ENCODE measurements at regions not wholly inside any gene's neighbourhood (a gene's known extent, or its start where the extent isn't known, plus 50 kb on each side); places are given as distances from the start of the nearest gene placed in this dataset.
"Not testable (repeated sequence)": the region's sequence is repeated elsewhere in the genome, so short reads cannot be mapped to it uniquely, and the experiment has no call there.

DNA sequence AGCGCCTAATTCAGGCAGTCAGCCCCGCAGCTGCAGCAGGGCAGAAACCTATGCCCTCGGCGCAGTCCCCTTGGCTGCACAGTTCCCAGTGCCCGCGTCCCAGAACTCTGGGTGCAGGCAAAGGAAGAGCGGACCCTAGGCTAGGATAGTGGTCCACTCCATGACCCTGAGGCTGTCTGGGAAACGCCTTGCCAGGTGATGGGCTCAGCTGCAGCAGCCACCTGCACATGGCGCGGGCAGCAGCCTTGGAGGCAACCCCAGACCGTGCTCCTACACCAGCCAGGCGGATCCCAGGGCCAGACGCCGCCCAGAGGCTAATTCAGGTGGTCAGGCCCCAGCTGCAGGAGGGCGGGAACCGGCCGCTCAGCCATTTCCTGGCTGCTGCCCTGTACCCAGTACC, 83.0 kb downstream of the POTEC start:
- not testable (repeated sequence) for H3K4me3 ChIP-seq (ENCODE audit: low read length); H3K36me3 ChIP-seq (replicated peaks; ENCODE audit: insufficient read depth, low read length); H3F3A ChIP-seq (ENCODE audit: insufficient read depth, low read length); H3K27me3 ChIP-seq (replicated peaks; ENCODE audit: insufficient read depth, low read length); H3K4me2 ChIP-seq (ENCODE audit: low read depth, low read length); H3K9ac ChIP-seq (ENCODE audit: low read length); H3K27ac ChIP-seq (ENCODE audit: low read length); H3K9me3 ChIP-seq (replicated peaks; ENCODE audit: insufficient read depth, low read length); DNase-seq; H4K20me1 ChIP-seq (ENCODE audit: insufficient read depth, low read length); H3K9me2 ChIP-seq (replicated peaks; ENCODE audit: insufficient read depth, low read length); H3K79me2 ChIP-seq (ENCODE audit: low read length); H3K4me1 ChIP-seq (ENCODE audit: low read length); H2AFZ ChIP-seq (ENCODE audit: low read length)

DNA sequence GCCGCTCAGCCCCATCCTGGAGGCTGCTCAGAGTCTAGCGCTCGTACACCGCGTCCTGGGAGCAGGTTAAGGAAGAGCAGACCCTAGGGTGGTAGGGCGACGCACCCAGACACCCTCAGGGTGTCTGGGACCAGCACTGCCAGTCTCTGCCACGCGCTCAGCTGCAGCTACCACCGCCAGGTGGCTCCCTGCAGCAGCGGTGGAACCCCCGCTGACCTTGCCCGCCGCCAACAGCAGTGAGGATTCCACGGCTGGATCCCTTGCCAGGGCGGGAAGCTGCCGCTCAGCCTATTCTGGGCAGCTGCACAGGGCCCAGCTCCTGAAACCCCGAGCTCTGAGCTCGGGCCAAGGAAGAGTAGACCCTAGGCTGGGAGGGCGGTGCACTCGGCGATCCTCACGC, 83.6 kb downstream of the POTEC start:
- H3K27me3 ChIP-seq (replicated peaks; ENCODE audit: insufficient read depth, low read length); H3K9me3 ChIP-seq (replicated peaks; ENCODE audit: insufficient read depth, low read length); H4K20me1 ChIP-seq (ENCODE audit: insufficient read depth, low read length); H3K4me2 ChIP-seq (ENCODE audit: low read depth, low read length); H3K9ac ChIP-seq (ENCODE audit: low read length); H3F3A ChIP-seq (ENCODE audit: insufficient read depth, low read length); DNase-seq; H3K9me2 ChIP-seq (replicated peaks; ENCODE audit: insufficient read depth, low read length); H3K27ac ChIP-seq (ENCODE audit: low read length); H3K79me2 ChIP-seq (ENCODE audit: low read length); H3K4me3 ChIP-seq (ENCODE audit: low read length); H2AFZ ChIP-seq (ENCODE audit: low read length); H3K4me1 ChIP-seq (ENCODE audit: low read length); H3K36me3 ChIP-seq (replicated peaks; ENCODE audit: insufficient read depth, low read length): not testable (repeated sequence)

DNA sequence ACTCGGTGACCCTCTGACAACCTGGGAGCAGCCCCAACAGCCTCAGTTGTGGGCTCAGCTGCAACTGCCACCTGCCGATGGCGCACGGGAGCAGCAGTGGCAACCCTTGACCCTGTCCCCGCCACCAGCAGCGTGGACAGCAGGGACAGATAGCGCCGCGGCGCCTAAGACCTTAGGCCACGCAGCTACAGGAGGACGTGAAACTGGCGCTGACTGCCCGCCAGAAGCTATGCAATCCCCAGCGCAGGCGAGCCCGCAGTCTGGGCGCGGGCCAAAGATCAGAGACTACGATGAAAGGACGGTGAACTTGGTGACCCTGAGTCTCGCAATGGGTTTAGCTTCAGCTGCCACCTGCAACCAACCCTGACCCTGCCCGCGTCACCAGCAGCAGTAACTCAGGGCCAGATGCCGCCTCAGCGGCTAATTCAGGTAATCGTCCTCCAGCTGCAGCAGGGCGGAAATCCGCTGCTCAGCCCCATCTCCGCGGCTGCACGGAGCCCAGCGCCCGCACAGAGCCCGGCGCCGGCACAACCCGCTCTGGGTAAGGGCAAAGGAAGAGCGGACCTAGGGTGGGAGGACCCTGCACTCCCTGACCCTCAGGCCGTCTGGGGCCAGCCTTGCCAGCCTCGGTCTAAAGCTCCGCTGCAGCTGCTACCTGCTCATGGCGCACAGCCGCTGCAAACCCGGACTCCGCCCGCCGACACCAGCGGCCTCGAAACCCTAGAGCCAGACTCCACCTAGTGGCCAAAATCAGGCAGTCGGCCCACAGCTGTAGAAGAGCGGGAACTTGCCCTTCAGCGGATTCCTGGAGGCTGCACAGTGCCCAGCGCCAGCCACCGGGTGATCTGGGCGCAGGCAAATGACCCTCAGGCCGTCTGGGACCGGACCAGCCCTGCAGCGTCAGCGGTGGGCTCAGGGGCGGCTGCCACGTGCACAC, 85.1 kb downstream of the POTEC start:
- not testable (repeated sequence) for H3K9ac ChIP-seq (ENCODE audit: low read length); H3K4me1 ChIP-seq (ENCODE audit: low read length); H3K4me3 ChIP-seq (ENCODE audit: low read length); H2AFZ ChIP-seq (ENCODE audit: low read length); H3K27ac ChIP-seq (ENCODE audit: low read length); H3K36me3 ChIP-seq (replicated peaks; ENCODE audit: insufficient read depth, low read length); H4K20me1 ChIP-seq (ENCODE audit: insufficient read depth, low read length); H3K27me3 ChIP-seq (replicated peaks; ENCODE audit: insufficient read depth, low read length); H3K9me2 ChIP-seq (replicated peaks; ENCODE audit: insufficient read depth, low read length); H3K79me2 ChIP-seq (ENCODE audit: low read length); H3F3A ChIP-seq (ENCODE audit: insufficient read depth, low read length); H3K9me3 ChIP-seq (replicated peaks; ENCODE audit: insufficient read depth, low read length)
- H3K4me2 ChIP-seq (ENCODE audit: low read depth, low read length) = 0 out of 2 replicates have a peak overlapping the region, but pooled peaks have one; percentile 34
- TF ChIP-seq, protein P1, sequence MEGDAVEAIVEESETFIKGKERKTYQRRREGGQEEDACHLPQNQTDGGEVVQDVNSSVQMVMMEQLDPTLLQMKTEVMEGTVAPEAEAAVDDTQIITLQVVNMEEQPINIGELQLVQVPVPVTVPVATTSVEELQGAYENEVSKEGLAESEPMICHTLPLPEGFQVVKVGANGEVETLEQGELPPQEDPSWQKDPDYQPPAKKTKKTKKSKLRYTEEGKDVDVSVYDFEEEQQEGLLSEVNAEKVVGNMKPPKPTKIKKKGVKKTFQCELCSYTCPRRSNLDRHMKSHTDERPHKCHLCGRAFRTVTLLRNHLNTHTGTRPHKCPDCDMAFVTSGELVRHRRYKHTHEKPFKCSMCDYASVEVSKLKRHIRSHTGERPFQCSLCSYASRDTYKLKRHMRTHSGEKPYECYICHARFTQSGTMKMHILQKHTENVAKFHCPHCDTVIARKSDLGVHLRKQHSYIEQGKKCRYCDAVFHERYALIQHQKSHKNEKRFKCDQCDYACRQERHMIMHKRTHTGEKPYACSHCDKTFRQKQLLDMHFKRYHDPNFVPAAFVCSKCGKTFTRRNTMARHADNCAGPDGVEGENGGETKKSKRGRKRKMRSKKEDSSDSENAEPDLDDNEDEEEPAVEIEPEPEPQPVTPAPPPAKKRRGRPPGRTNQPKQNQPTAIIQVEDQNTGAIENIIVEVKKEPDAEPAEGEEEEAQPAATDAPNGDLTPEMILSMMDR (IDR thresholded peaks at IDR 0.05; ENCODE audit: low read length) = peak; percentile 27
- peak; percentile 50 for DNase-seq

- not testable (repeated sequence) for H3F3A ChIP-seq (ENCODE audit: insufficient read depth, low read length); H4K20me1 ChIP-seq (ENCODE audit: insufficient read depth, low read length); H3K9ac ChIP-seq (ENCODE audit: low read length); H3K27me3 ChIP-seq (replicated peaks; ENCODE audit: insufficient read depth, low read length); H3K27ac ChIP-seq (ENCODE audit: low read length); H3K9me2 ChIP-seq (replicated peaks; ENCODE audit: insufficient read depth, low read length); DNase-seq; H3K4me2 ChIP-seq (ENCODE audit: low read depth, low read length); H3K4me3 ChIP-seq (ENCODE audit: low read length); H3K36me3 ChIP-seq (replicated peaks; ENCODE audit: insufficient read depth, low read length); H2AFZ ChIP-seq (ENCODE audit: low read length); H3K4me1 ChIP-seq (ENCODE audit: low read length); H3K79me2 ChIP-seq (ENCODE audit: low read length); H3K9me3 ChIP-seq (replicated peaks; ENCODE audit: insufficient read depth, low read length)
Observed at GRCh38 chr18:14450637-14451009, 92.8 kb downstream of the POTEC start.

GRCh38 chr18:14449995-14450636, 93.3 kb downstream of the POTEC start:
- not testable (repeated sequence) for H2AFZ ChIP-seq (ENCODE audit: low read length); H3K4me2 ChIP-seq (ENCODE audit: low read depth, low read length); H3K36me3 ChIP-seq (replicated peaks; ENCODE audit: insufficient read depth, low read length); H3K9ac ChIP-seq (ENCODE audit: low read length); H3K4me3 ChIP-seq (ENCODE audit: low read length); H3K27me3 ChIP-seq (replicated peaks; ENCODE audit: insufficient read depth, low read length); H3K27ac ChIP-seq (ENCODE audit: low read length); H3K4me1 ChIP-seq (ENCODE audit: low read length); DNase-seq; H4K20me1 ChIP-seq (ENCODE audit: insufficient read depth, low read length); H3K9me3 ChIP-seq (replicated peaks; ENCODE audit: insufficient read depth, low read length); H3K79me2 ChIP-seq (ENCODE audit: low read length); H3K9me2 ChIP-seq (replicated peaks; ENCODE audit: insufficient read depth, low read length); H3F3A ChIP-seq (ENCODE audit: insufficient read depth, low read length)

DNA sequence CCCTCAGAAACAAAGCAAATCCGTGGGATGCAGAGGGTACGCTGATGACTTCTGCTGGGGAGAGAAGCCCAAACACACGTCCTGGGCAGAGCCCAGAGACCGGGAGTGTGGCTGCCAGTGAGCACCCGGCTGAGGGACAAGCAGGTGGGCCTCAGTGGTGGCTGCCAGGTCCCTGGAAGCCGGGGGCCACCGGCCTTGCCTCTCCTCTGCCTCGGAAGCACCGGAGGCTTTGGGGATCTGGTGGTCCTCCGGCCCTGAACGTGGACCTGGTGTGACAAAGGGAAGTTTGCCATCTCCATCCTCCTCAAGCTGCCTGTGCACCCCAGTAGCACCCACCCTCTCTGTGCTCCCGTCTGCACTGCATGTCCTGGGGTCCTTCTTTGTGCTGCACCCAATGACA, 94.3 kb downstream of the POTEC start:
- H3K9me2 ChIP-seq (replicated peaks; ENCODE audit: insufficient read depth, low read length); DNase-seq: not testable (repeated sequence)

DNA sequence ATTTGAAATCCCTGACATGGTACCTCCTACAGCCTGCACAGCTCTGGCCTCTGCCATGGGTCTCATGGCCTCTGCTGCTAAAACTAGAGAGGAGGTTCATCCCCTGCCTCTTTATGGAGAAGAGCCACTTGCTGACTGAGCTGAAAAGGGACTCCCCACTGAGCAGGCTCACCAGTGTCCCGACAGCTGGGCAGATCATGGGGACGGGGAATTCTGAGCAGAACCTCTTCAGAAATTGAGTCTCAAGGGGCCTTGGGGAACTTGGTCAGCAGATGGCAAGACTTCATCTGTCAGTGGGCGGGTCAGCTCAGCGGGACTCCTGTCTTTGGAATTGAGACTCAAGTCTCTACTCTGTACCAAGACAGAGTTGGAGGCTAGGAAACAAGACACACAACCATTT, 95.7 kb downstream of the POTEC start:
- H3K79me2 ChIP-seq (ENCODE audit: low read length); H3K4me3 ChIP-seq (ENCODE audit: low read length); H3K9me2 ChIP-seq (replicated peaks; ENCODE audit: insufficient read depth, low read length); H3K4me1 ChIP-seq (ENCODE audit: low read length); H2AFZ ChIP-seq (ENCODE audit: low read length); H3F3A ChIP-seq (ENCODE audit: insufficient read depth, low read length); H3K27me3 ChIP-seq (replicated peaks; ENCODE audit: insufficient read depth, low read length); H4K20me1 ChIP-seq (ENCODE audit: insufficient read depth, low read length); H3K36me3 ChIP-seq (replicated peaks; ENCODE audit: insufficient read depth, low read length); H3K9ac ChIP-seq (ENCODE audit: low read length); H3K4me2 ChIP-seq (ENCODE audit: low read depth, low read length); DNase-seq; H3K27ac ChIP-seq (ENCODE audit: low read length); H3K9me3 ChIP-seq (replicated peaks; ENCODE audit: insufficient read depth, low read length): not testable (repeated sequence)

More for the DNA sequence above, 94.3 kb downstream of the POTEC start:
- not testable (repeated sequence) for H3K27me3 ChIP-seq (replicated peaks; ENCODE audit: insufficient read depth, low read length); H3K9me3 ChIP-seq (replicated peaks; ENCODE audit: insufficient read depth, low read length); H3K4me3 ChIP-seq (ENCODE audit: low read length); H3K27ac ChIP-seq (ENCODE audit: low read length); H4K20me1 ChIP-seq (ENCODE audit: insufficient read depth, low read length); H3K4me2 ChIP-seq (ENCODE audit: low read depth, low read length); H3K4me1 ChIP-seq (ENCODE audit: low read length); H2AFZ ChIP-seq (ENCODE audit: low read length); H3F3A ChIP-seq (ENCODE audit: insufficient read depth, low read length); H3K79me2 ChIP-seq (ENCODE audit: low read length); H3K36me3 ChIP-seq (replicated peaks; ENCODE audit: insufficient read depth, low read length); H3K9ac ChIP-seq (ENCODE audit: low read length)

Measured in MM.1S (cell line).